Superior temporal gyrus (tissue), 1 donor: ENCODE measurements at regions not wholly inside any gene's neighbourhood (a gene's known extent, or its start where the extent isn't known, plus 50 kb on each side); places are given as distances from the start of the nearest gene placed in this dataset.
"Not testable (repeated sequence)": the region's sequence is repeated elsewhere in the genome, so short reads cannot be mapped to it uniquely, and the experiment has no call there.

Source experiments
- DNase-seq: peaks from one replicate; pipeline ENCODE4 v3.0.0-alpha.2; 2016; ENCODE audit errors: extremely low spot score

GRCh38 chr5:25991639-25992038 lies 1046.7 kb downstream of the CDH9 start:
- DNase-seq: no peak

- no peak for DNase-seq
Measured at GRCh38 chr5:25990771-25991170, 1047.6 kb downstream of the CDH9 start.

- no peak for DNase-seq
Measured at GRCh38 chr5:25979086-25979485, 1059.3 kb downstream of the CDH9 start.

GRCh38 chr5:25975885-25976284 lies 1062.5 kb downstream of the CDH9 start:
- DNase-seq: no peak

- no peak for DNase-seq
Measured at GRCh38 chr5:25974451-25974850, 1063.9 kb downstream of the CDH9 start.

GRCh38 chr5:25970906-25971489 lies 1067.4 kb downstream of the CDH9 start:
- no peak for DNase-seq

- not testable (repeated sequence) for DNase-seq
Measured at GRCh38 chr5:25969042-25969441, 1069.3 kb downstream of the CDH9 start.

- no peak for DNase-seq
Measured at GRCh38 chr5:25964009-25964372, 1074.4 kb downstream of the CDH9 start.

- DNase-seq: peak; percentile 47
Measured at GRCh38 chr5:25963251-25964008, 1075.0 kb downstream of the CDH9 start.

GRCh38 chr5:25955337-25955736 lies 1083.0 kb downstream of the CDH9 start:
- no peak for DNase-seq

GRCh38 chr5:25950681-25951080 lies 1087.7 kb downstream of the CDH9 start:
- DNase-seq: no peak

GRCh38 chr5:25948278-25948677 lies 1090.1 kb downstream of the CDH9 start:
- DNase-seq: no peak

- no peak for DNase-seq
Measured at GRCh38 chr5:25944786-25945185, 1093.6 kb downstream of the CDH9 start.

- no peak for DNase-seq
Measured at GRCh38 chr5:25909163-25909562, 1129.2 kb downstream of the CDH9 start.

GRCh38 chr5:25905646-25906045 lies 1132.7 kb downstream of the CDH9 start:
- DNase-seq: no peak

GRCh38 chr5:25892211-25892610 lies 1146.2 kb downstream of the CDH9 start:
- no peak for DNase-seq

- no peak for DNase-seq
Measured at GRCh38 chr5:25891691-25892090, 1146.7 kb downstream of the CDH9 start.

GRCh38 chr5:25881318-25882036 lies 1156.9 kb downstream of the CDH9 start:
- DNase-seq: no peak

- no peak for DNase-seq
Measured at GRCh38 chr5:25863811-25864210, 1174.6 kb downstream of the CDH9 start.

GRCh38 chr5:25862276-25862675 lies 1176.1 kb downstream of the CDH9 start:
- no peak for DNase-seq

GRCh38 chr5:25858019-25858418 lies 1180.4 kb downstream of the CDH9 start:
- no peak for DNase-seq

- no peak for DNase-seq
Measured at GRCh38 chr5:25851301-25851700, 1187.1 kb downstream of the CDH9 start.

- no peak for DNase-seq
Measured at GRCh38 chr5:25850581-25850980, 1187.8 kb downstream of the CDH9 start.
